ENCODE measurements at regions not wholly inside any gene's neighbourhood (a gene's known extent, or its start where the extent isn't known, plus 50 kb on each side); places are given as distances from the start of the nearest gene placed in this dataset.

- H3K27ac ChIP-seq: no peak overlapping the region
- no peak for DNase-seq
- intact Hi-C loops (cut with DNase I): no loop called here
- WGBS, 2 donors: 66 to 70% methylated on average over 11 of the region's 11 CpGs
- no peaks in the 10 kb centered on the region for H3K4me1 ChIP-seq
- no peak overlapping the region for H3K4me3 ChIP-seq
- peaks cover 0 to 47% (median 38%) of the 10 kb centered on the region in 7 donors for H3K27me3 ChIP-seq
- ATAC-seq: peak in 1 of 8 donors; percentile 28
- H3K9me3 ChIP-seq: no peaks in the 10 kb centered on the region
- H3K36me3 ChIP-seq: no peaks in the 10 kb centered on the region
- no peak for TF ChIP-seq CTCF (IDR thresholded peaks at IDR 0.05)
Observed at GRCh38 chr1:47684964-47685762, 247.3 kb downstream of the FOXD2 start.

GRCh38 chr1:47685763-47686066 is 247.9 kb downstream of the FOXD2 start:
- Histone ChIP-seq H3K9me3 (no peaks in the 10 kb centered on the region), H3K27ac (no peak overlapping the region), H3K27me3 (peaks cover 0 to 51% (median 39%) of the 10 kb centered on the region in 7 donors), H3K36me3 (no peaks in the 10 kb centered on the region), H3K4me1 (no peaks in the 10 kb centered on the region), H3K4me3 (no peak overlapping the region)
- intact Hi-C loops (cut with DNase I): no loop called here
- 84 to 87% methylated on average over 2 of the region's 2 CpGs for WGBS, 2 donors
- ATAC-seq (no peak), DNase-seq (no peak)
- no peak for TF ChIP-seq CTCF (IDR thresholded peaks at IDR 0.05)

GRCh38 chr1:47686731-47687630 is 249.1 kb downstream of the FOXD2 start:
- Histone ChIP-seq H3K36me3 (no peaks in the 10 kb centered on the region), H3K4me3 (no peak overlapping the region), H3K27me3 (peaks cover 0 to 58% (median 38%) of the 10 kb centered on the region in 7 donors), H3K9me3 (no peaks in the 10 kb centered on the region), H3K27ac (no peak overlapping the region), H3K4me1 (no peaks in the 10 kb centered on the region)
- DNase-seq (no peak), ATAC-seq (no peak)
- intact Hi-C loops (cut with DNase I): no loop called here
- no peak for TF ChIP-seq CTCF (IDR thresholded peaks at IDR 0.05)
- WGBS, 2 donors: 61 to 66% methylated on average over 15 of the region's 15 CpGs

- DNase-seq (no peak), ATAC-seq (no peak)
- intact Hi-C loops (cut with DNase I): no loop called here
- no peak for TF ChIP-seq CTCF (IDR thresholded peaks at IDR 0.05)
- Histone ChIP-seq H3K4me3 (no peak overlapping the region), H3K36me3 (no peaks in the 10 kb centered on the region), H3K27ac (no peak overlapping the region), H3K9me3 (no peaks in the 10 kb centered on the region), H3K27me3 (peaks cover 0 to 66% (median 38%) of the 10 kb centered on the region in 7 donors), H3K4me1 (no peaks in the 10 kb centered on the region)
- 50 to 53% methylated on average over 24 of the region's 24 CpGs for WGBS, 2 donors
Observed at GRCh38 chr1:47687631-47688460, 250.0 kb downstream of the FOXD2 start.

All from heart right ventricle (tissue), 16 donors.